CD8-positive, alpha-beta memory T cell (primary cell): ENCODE measurements at regions not wholly inside any gene's neighbourhood (a gene's known extent, or its start where the extent isn't known, plus 50 kb on each side); places are given as distances from the start of the nearest gene placed in this dataset.
"Not testable (repeated sequence)": the region's sequence is repeated elsewhere in the genome, so short reads cannot be mapped to it uniquely, and the experiment has no call there.

Experiments
- CTCF ChIA-PET: fragments of 350-600 bp; sonication (Branson Sonifier 250); formaldehyde crosslinking; loops from one replicate; lab custom pipeline; 2021; ENCODE audit warnings: antibody characterized with exemption; lab: Charles Lee
- POLR2A ChIA-PET: fragments of 350-600 bp; sonication (Branson Sonifier 250); formaldehyde crosslinking; loops from one replicate; lab custom pipeline; 2021; ENCODE audit warnings: antibody characterized with exemption; lab: Charles Lee
- DNase-seq, 5 donors: peaks; one replicate each; pipeline versions ENCODE4 v3.0.0 to v3.0.0-alpha.2; 2020 to 2022; ENCODE audit warnings: mixed read lengths in 1 of 5
- H3K27ac ChIP-seq: one replicate; pipeline ENCODE4 v1.7.0; 2013; ENCODE audit warnings: low read depth, mild to moderate bottlenecking, low read length, moderate library complexity
- H3K27me3 ChIP-seq: 2 replicates; pipeline ENCODE4 v1.7.0; 2013; ENCODE audit warnings: low read length, mild to moderate bottlenecking; ENCODE audit not compliant: insufficient read depth, poor library complexity, severe bottlenecking
- H3K36me3 ChIP-seq: 2 replicates; pipeline ENCODE4 v1.7.0; 2013; ENCODE audit warnings: mild to moderate bottlenecking, low read length, moderate library complexity; ENCODE audit not compliant: insufficient read depth
- H3K4me1 ChIP-seq: 2 replicates; pipeline ENCODE4 v1.7.0; 2013; ENCODE audit warnings: mild to moderate bottlenecking, low read length, moderate library complexity; ENCODE audit not compliant: insufficient read depth
- H3K4me3 ChIP-seq: 2 replicates; pipeline ENCODE4 v1.7.0; 2013; ENCODE audit warnings: mild to moderate bottlenecking, low read length
- H3K9me3 ChIP-seq: 2 replicates; pipeline ENCODE4 v1.7.0; 2013; ENCODE audit warnings: mild to moderate bottlenecking, low read length
- H3K27ac Mint-ChIP-seq, 8 donors: one replicate each; pipeline ENCODE4 v1.8.0; 2020 to 2021; ENCODE audit warnings: mixed read lengths in 8 of 8, mild to moderate bottlenecking in 6 of 8, inconsistent platforms in 3 of 8, moderate library complexity in 3 of 8
- H3K27me3 Mint-ChIP-seq, 2 donors: one replicate each; pipeline ENCODE4 v1.8.0; 2020 to 2021; ENCODE audit warnings: mixed read lengths in 2 of 2, mild to moderate bottlenecking in 1 of 2, moderate library complexity in 1 of 2
- H3K36me3 Mint-ChIP-seq, 3 donors: one replicate each; pipeline ENCODE4 v1.8.0; 2020 to 2021; ENCODE audit warnings: mixed read lengths in 3 of 3, inconsistent platforms in 1 of 3, mild to moderate bottlenecking in 1 of 3
- H3K4me1 Mint-ChIP-seq, 3 donors: one replicate each; pipeline ENCODE4 v1.8.0; 2020 to 2021; ENCODE audit warnings: mixed read lengths in 3 of 3, inconsistent platforms in 1 of 3, mild to moderate bottlenecking in 1 of 3
- H3K4me3 Mint-ChIP-seq, 7 donors: one replicate each; pipeline ENCODE4 v1.8.0; 2020 to 2021; ENCODE audit warnings: mixed read lengths in 7 of 7, mild to moderate bottlenecking in 6 of 7, moderate library complexity in 4 of 7, inconsistent platforms in 2 of 7
- H3K9me3 Mint-ChIP-seq, 5 donors: one replicate each; pipeline ENCODE4 v1.8.0; 2020 to 2022; ENCODE audit warnings: mixed read lengths in 5 of 5, mild to moderate bottlenecking in 3 of 5, moderate library complexity in 2 of 5, inconsistent platforms in 1 of 5

- no peak overlapping the region for H3K27ac Mint-ChIP-seq
- no peaks in the 10 kb centered on the region for H3K4me1 ChIP-seq
- no peaks in the 10 kb centered on the region for H3K36me3 ChIP-seq
- no peak for DNase-seq
- no peaks in the 10 kb centered on the region for H3K4me1 Mint-ChIP-seq
- no peaks in the 10 kb centered on the region for H3K9me3 ChIP-seq
- no peak overlapping the region for H3K4me3 ChIP-seq
- ChIA-PET POLR2A (no interaction called here), CTCF (no interaction called here)
- H3K4me3 Mint-ChIP-seq = no peak overlapping the region
- peaks cover 0 to 4% (median 0%) of the 10 kb centered on the region in 5 donors for H3K9me3 Mint-ChIP-seq
- no peaks in the 10 kb centered on the region for H3K36me3 Mint-ChIP-seq
- peaks cover 0 to 1% of the 10 kb centered on the region in 2 donors for H3K27me3 Mint-ChIP-seq
- no peaks in the 10 kb centered on the region for H3K27me3 ChIP-seq
- H3K27ac ChIP-seq = no peak overlapping the region
These were observed 301.2 kb upstream of the PPARGC1A start for GRCh38 chr4:24190761-24191695.

GRCh38 chr4:24188459-24188858 lies 298.6 kb upstream of the PPARGC1A start:
- no peaks in the 10 kb centered on the region for H3K27me3 ChIP-seq
- Mint-ChIP-seq H3K36me3 (no peaks in the 10 kb centered on the region), H3K4me3 (no peak overlapping the region), H3K4me1 (no peaks in the 10 kb centered on the region), H3K9me3 (peaks cover 0 to 4% (median 0%) of the 10 kb centered on the region in 5 donors), H3K27ac (no peak overlapping the region), H3K27me3 (peaks cover 0 to 1% of the 10 kb centered on the region in 2 donors)
- H3K4me1 ChIP-seq = no peaks in the 10 kb centered on the region
- ChIA-PET CTCF (no interaction called here), POLR2A (no interaction called here)
- no peaks in the 10 kb centered on the region for H3K36me3 ChIP-seq
- DNase-seq = no peak
- H3K9me3 ChIP-seq = no peaks in the 10 kb centered on the region
- H3K4me3 ChIP-seq = no peak overlapping the region
- H3K27ac ChIP-seq = no peak overlapping the region

GRCh38 chr4:24186466-24186865 lies 296.6 kb upstream of the PPARGC1A start:
- H3K27me3 Mint-ChIP-seq = peaks cover 0 to 1% of the 10 kb centered on the region in 2 donors
- CTCF ChIA-PET = no interaction called here
- H3K36me3 Mint-ChIP-seq = no peaks in the 10 kb centered on the region
- no peak overlapping the region for H3K4me3 Mint-ChIP-seq
- no peak for DNase-seq
- no peak overlapping the region for H3K27ac ChIP-seq
- H3K4me1 Mint-ChIP-seq = no peaks in the 10 kb centered on the region
- POLR2A ChIA-PET = no interaction called here
- no peak overlapping the region for H3K27ac Mint-ChIP-seq
- no peaks in the 10 kb centered on the region for H3K9me3 ChIP-seq
- peaks cover 0 to 4% (median 0%) of the 10 kb centered on the region in 5 donors for H3K9me3 Mint-ChIP-seq
- H3K4me1 ChIP-seq = no peaks in the 10 kb centered on the region
- no peaks in the 10 kb centered on the region for H3K36me3 ChIP-seq
- no peak overlapping the region for H3K4me3 ChIP-seq
- no peaks in the 10 kb centered on the region for H3K27me3 ChIP-seq

- no peaks in the 10 kb centered on the region for H3K4me1 Mint-ChIP-seq
- H3K27ac Mint-ChIP-seq = no peak overlapping the region
- ChIA-PET POLR2A (no interaction called here), CTCF (no interaction called here)
- H3K36me3 Mint-ChIP-seq = no peaks in the 10 kb centered on the region
- peaks cover 0 to 8% (median 3%) of the 10 kb centered on the region in 5 donors for H3K9me3 Mint-ChIP-seq
- Histone ChIP-seq H3K27me3 (no peaks in the 10 kb centered on the region), H3K27ac (no peak overlapping the region), H3K36me3 (no peaks in the 10 kb centered on the region), H3K9me3 (no peaks in the 10 kb centered on the region), H3K4me1 (no peaks in the 10 kb centered on the region), H3K4me3 (no peak overlapping the region)
- no peaks in the 10 kb centered on the region for H3K27me3 Mint-ChIP-seq
- H3K4me3 Mint-ChIP-seq = no peak overlapping the region
- no peak for DNase-seq
These were observed 291.2 kb upstream of the PPARGC1A start for GRCh38 chr4:24181005-24181404.

- H3K4me3 Mint-ChIP-seq = no peak overlapping the region
- no peak overlapping the region for H3K27ac ChIP-seq
- POLR2A ChIA-PET = no interaction called here
- CTCF ChIA-PET = no interaction called here
- H3K4me1 Mint-ChIP-seq = no peaks in the 10 kb centered on the region
- H3K27me3 Mint-ChIP-seq = no peaks in the 10 kb centered on the region
- H3K9me3 ChIP-seq = no peaks in the 10 kb centered on the region
- no peak for DNase-seq
- no peaks in the 10 kb centered on the region for H3K27me3 ChIP-seq
- H3K9me3 Mint-ChIP-seq = peaks cover 0 to 8% (median 5%) of the 10 kb centered on the region in 5 donors
- no peak overlapping the region for H3K4me3 ChIP-seq
- no peaks in the 10 kb centered on the region for H3K36me3 Mint-ChIP-seq
- H3K36me3 ChIP-seq = no peaks in the 10 kb centered on the region
- H3K27ac Mint-ChIP-seq = no peak overlapping the region
- H3K4me1 ChIP-seq = no peaks in the 10 kb centered on the region
These were observed 290.7 kb upstream of the PPARGC1A start for GRCh38 chr4:24180586-24180985.

GRCh38 chr4:24179201-24179840 lies 289.5 kb upstream of the PPARGC1A start:
- Mint-ChIP-seq H3K36me3 (no peaks in the 10 kb centered on the region), H3K27me3 (peaks cover 0 to 2% of the 10 kb centered on the region in 2 donors), H3K9me3 (peaks cover 0 to 8% (median 5%) of the 10 kb centered on the region in 5 donors), H3K4me1 (no peaks in the 10 kb centered on the region), H3K4me3 (no peak overlapping the region), H3K27ac (no peak overlapping the region)
- ChIA-PET POLR2A (no interaction called here), CTCF (no interaction called here)
- Histone ChIP-seq H3K4me1 (no peaks in the 10 kb centered on the region), H3K9me3 (no peaks in the 10 kb centered on the region), H3K4me3 (no peak overlapping the region), H3K36me3 (no peaks in the 10 kb centered on the region), H3K27ac (no peak overlapping the region), H3K27me3 (no peaks in the 10 kb centered on the region)
- DNase-seq = no peak

GRCh38 chr4:24177443-24177842 lies 287.6 kb upstream of the PPARGC1A start:
- H3K27me3 ChIP-seq, DNase-seq, H3K27ac ChIP-seq, H3K9me3 ChIP-seq, H3K9me3 Mint-ChIP-seq, H3K4me1 Mint-ChIP-seq, H3K4me1 ChIP-seq, H3K36me3 ChIP-seq, H3K27ac Mint-ChIP-seq, CTCF ChIA-PET, H3K27me3 Mint-ChIP-seq, POLR2A ChIA-PET, H3K36me3 Mint-ChIP-seq, H3K4me3 Mint-ChIP-seq, H3K4me3 ChIP-seq: not testable (repeated sequence)

GRCh38 chr4:24175707-24176106 lies 285.9 kb upstream of the PPARGC1A start:
- no peaks in the 10 kb centered on the region for H3K27me3 ChIP-seq
- H3K4me3 ChIP-seq = no peak overlapping the region
- H3K36me3 ChIP-seq = no peaks in the 10 kb centered on the region
- no peak overlapping the region for H3K27ac ChIP-seq
- H3K4me1 ChIP-seq = no peaks in the 10 kb centered on the region
- H3K9me3 Mint-ChIP-seq = peaks cover 3 to 20% (median 7%) of the 10 kb centered on the region in 5 donors
- no peak overlapping the region for H3K4me3 Mint-ChIP-seq
- CTCF ChIA-PET = interaction anchor here (0.8 kb wide), 1 partner anchor 12 kb away, joined by 4 read pairs; no protein-coding TSS in a partner anchor
- peaks cover 0 to 2% of the 10 kb centered on the region in 2 donors for H3K27me3 Mint-ChIP-seq
- H3K36me3 Mint-ChIP-seq = no peaks in the 10 kb centered on the region
- H3K9me3 ChIP-seq = no peaks in the 10 kb centered on the region
- H3K4me1 Mint-ChIP-seq = no peaks in the 10 kb centered on the region
- POLR2A ChIA-PET = no interaction called here
- no peak for DNase-seq
- no peak overlapping the region for H3K27ac Mint-ChIP-seq
